ENCODE measurements at regions not wholly inside any gene's neighbourhood (a gene's known extent, or its start where the extent isn't known, plus 50 kb on each side); places are given as distances from the start of the nearest gene placed in this dataset.

DNA sequence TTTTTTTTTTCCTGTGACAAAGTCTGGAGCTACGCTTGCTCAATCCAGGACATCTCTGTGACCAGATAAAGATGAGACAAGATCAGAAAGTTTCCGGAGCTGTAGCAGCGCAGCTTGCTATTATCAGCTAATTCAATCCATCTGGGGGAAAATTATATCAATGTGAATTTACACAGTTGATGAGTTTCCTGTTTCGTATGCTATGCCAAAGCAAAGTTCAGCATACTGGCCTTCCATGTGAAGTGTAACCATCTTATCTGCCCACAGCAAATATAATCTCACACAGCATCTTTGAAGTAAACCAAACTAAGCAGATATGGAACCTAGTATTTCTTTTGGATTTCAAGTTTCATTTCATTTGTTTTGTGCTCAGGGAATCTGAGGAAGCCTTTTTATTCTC, 1767.7 kb downstream of the EFNA5 start:
- no peak overlapping the region for H4K8ac ChIP-seq (ENCODE audit: low read depth in 2 of 2, low read length in 2 of 2)
- no peaks in the 10 kb centered on the region for H3K79me1 ChIP-seq (ENCODE audit: low read depth in 1 of 2, low read length in 2 of 2)
- H2AFZ ChIP-seq (replicated peaks; ENCODE audit: low read length, poor library complexity) = no peak overlapping the region
- no peaks in the 10 kb centered on the region for H3K36me3 ChIP-seq (ENCODE audit: control insufficient read depth, insufficient read depth, low read length)
- no peak overlapping the region for H2BK15ac ChIP-seq (ENCODE audit: low read depth, low read length)
- H2BK20ac ChIP-seq (ENCODE audit: low read depth, low read length) = no peak overlapping the region
- WGBS, 2 experiments (ENCODE audit: extremely low coverage in 2 of 2, insufficient read length in 1 of 2) = no CpG with 5 or more reads among the region's 4 CpGs
- no peak overlapping the region for H2AK5ac ChIP-seq (ENCODE audit: low read depth, low read length)
- no peaks in the 10 kb centered on the region for H3K9me3 ChIP-seq (ENCODE audit: control insufficient read depth, insufficient read depth, low read length)
- no peaks in the 10 kb centered on the region for H4K20me1 ChIP-seq (ENCODE audit: insufficient read depth, low read length)
- DNase-seq (peak; percentile 35), ATAC-seq (ENCODE audit: low read depth) (no peak)
- no TSS peak for BruUV-seq (replicated peaks)
- ChIA-PET CTCF (no interaction called here), POLR2A (ENCODE audit: unreplicated experiment) (no interaction called here)
- no peak overlapping the region for H3K27ac ChIP-seq (ENCODE audit: insufficient read depth, low read length)
- no peak overlapping the region for H2BK5ac ChIP-seq (ENCODE audit: low read depth, low read length, poor library complexity, severe bottlenecking)
- in situ Hi-C loops (cut with MboI; ENCODE audit: low sequenced_read_pairs) (no loop called here), intact Hi-C loops (cut with micrococcal nuclease) (no loop called here), dilution Hi-C loops (cut with HindIII; ENCODE audit: low sequenced_read_pairs, unreplicated experiment) (no loop called here)
- no peaks in the 10 kb centered on the region for H3K4me1 ChIP-seq (ENCODE audit: control insufficient read depth, insufficient read depth, low read length)
- no peaks in the 10 kb centered on the region for H3K27me3 ChIP-seq (ENCODE audit: control insufficient read depth, insufficient read depth, low read length)
- H3K18ac ChIP-seq (ENCODE audit: low read depth, low read length) = no peak overlapping the region
- no peak overlapping the region for H4K5ac ChIP-seq (ENCODE audit: low read depth, low read length)
- no peak for TF ChIP-seq SMC3 (IDR thresholded peaks at IDR 0.05; ENCODE audit: low read depth, low read length)
- TF ChIP-seq RCOR1 (IDR thresholded peaks at IDR 0.05; ENCODE audit: insufficient replicate concordance, low read length) = no peak
- no peak for TF ChIP-seq MAFK (IDR thresholded peaks at IDR 0.05; ENCODE audit: low read depth, low read length)
- H3K56ac ChIP-seq (ENCODE audit: extremely low read depth, insufficient read depth, low read length) = no peak overlapping the region
- no peak overlapping the region for H4K91ac ChIP-seq (ENCODE audit: insufficient read depth, low read depth, low read length)
- H3K9ac ChIP-seq (ENCODE audit: low read depth, low read length) = no peak overlapping the region
- no peak overlapping the region for H2BK120ac ChIP-seq (ENCODE audit: low read depth, low read length)
- no peak overlapping the region for H3K23ac ChIP-seq (ENCODE audit: low read depth, low read length)
- H3K4me2 ChIP-seq (ENCODE audit: low read depth, low read length) = peak overlapping the region; percentile 35
- H3K9me1 ChIP-seq (ENCODE audit: insufficient read depth, low read length) = no peaks in the 10 kb centered on the region
- no peak overlapping the region for H2AK9ac ChIP-seq (replicated peaks; ENCODE audit: low read depth, low read length, poor library complexity)
- no peak overlapping the region for H3K14ac ChIP-seq (replicated peaks; ENCODE audit: low read depth, low read length)
- H3K4ac ChIP-seq (ENCODE audit: low read depth, low read length) = no peak overlapping the region
- H3K4me3 ChIP-seq (ENCODE audit: insufficient read depth, low read depth, low read length) = no peak overlapping the region

Data from IMR-90 (cell line).